HG03280 (cell line): ENCODE measurements at regions not wholly inside any gene's neighbourhood (a gene's known extent, or its start where the extent isn't known, plus 50 kb on each side); places are given as distances from the start of the nearest gene placed in this dataset.

ENCODE experiments used
- ATAC-seq: cut with Tn5 transposase; IDR thresholded peaks from one replicate; pipeline ENCODE4 v1.9.1; 2021; ENCODE audit warnings: mild to moderate bottlenecking, moderate library complexity; ENCODE audit not compliant: unreplicated experiment

DNA sequence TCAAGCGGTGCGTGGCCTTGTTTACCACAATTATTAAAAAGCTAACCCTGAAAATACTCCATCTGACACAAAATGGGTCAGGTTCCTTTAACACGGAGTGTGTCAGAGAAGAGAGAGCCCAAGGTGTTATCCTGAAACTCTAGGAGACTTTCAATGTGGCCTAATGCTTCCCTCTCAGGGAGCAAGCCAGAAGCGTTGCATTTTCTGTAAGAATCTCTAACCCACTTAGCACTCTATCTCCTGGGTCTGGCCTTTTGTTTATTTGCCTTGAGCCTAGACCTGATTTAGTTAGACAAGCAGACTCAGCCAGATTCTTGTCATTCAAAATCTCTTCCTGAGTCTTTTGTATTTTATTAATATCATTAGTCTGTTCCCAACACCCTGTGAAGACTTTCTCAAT lies 184.0 kb upstream of the SYT1 start:
- no peak for ATAC-seq

DNA sequence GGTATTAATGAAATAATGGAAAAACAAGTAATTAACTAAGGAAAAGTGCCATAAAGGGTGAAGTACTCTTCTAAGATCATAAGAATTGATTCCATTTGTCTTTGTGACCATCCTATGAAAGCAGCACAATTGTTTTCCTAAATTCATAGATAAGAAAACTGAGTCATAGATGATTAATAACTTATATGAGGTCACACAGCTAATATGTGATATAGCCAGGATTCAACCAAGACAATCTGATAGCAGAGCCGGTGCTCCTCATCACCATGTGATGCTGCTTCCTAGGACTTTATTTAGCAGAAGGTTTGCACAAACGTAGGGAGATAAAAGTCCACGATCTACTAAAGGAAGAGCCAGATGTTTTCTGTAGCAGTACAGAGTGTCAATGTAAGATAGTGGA lies 181.5 kb upstream of the SYT1 start:
- no peak for ATAC-seq

DNA sequence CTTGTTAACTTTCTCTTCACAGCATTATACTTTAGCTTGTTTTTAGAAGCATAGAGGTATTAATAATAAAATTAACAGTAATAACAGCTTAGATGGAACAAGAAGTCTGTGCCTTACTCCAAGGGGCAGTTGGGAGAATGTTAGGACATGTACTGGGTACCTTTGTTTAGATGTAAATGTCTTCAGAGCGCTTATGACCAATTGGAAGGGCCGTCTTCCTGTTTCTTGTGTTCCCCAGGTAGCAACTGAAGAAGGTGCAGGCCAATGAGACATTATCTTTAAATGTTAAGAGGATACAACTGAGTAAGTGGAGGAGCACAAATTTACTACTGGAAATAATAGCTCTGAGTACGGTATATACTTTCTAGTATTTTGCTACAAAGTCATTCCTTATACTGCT lies 180.9 kb upstream of the SYT1 start:
- ATAC-seq, result no peak

DNA sequence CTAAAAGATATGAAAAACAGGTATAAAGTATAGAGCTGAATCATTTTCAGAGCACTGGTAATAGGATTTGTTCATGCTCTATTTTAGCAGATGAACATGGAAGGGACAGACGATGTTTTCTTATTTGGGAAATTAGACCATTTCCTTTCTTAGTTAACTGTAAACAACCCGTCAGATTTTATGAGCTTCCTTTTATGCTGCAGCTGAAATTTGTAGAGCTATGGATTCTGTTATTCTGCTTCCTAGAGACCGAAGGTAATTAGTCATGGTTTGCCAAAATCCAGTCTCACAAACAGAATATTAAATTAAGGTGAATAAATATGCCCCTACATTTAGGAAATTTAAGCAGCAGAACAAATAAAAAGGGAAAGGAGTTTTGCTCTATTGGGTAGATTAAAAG lies 180.2 kb upstream of the SYT1 start:
- no peak for ATAC-seq

DNA sequence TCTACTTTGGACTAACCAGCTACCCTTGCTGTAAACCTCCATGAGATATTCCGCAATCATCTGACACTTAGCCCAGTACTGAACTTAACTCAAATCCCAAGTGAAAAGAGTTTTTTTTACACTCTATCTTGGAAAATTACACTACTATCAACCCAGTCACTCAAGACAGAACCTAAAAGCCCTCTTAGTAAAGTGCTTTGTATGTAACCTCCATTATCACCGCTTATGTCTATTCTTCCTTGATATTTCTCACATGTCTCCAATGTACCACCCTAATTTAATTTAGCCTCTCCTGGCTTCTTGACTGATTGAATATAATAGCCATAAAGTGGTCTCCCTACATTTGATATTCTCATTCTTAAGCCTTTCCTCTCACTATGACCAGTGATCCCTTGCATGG lies 168.8 kb upstream of the SYT1 start:
- ATAC-seq, result no peak

DNA sequence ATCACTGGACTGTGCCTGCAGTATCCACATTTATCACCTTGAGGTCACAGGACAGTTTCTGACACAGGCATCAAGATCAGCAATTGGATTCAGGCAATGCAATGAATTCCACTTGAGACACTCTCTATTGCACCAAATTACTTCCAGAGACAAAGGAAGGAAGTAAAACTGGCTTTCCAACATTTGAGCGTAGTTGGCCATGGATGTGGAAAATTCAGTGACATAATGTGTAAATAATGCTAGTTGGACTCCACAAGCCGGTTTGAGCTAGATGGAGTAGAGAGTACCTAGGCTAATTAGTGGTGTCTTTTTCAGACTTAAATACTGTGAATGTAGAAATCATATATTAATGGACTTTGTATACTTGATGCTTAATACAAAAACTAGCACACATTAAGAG lies 168.3 kb upstream of the SYT1 start:
- ATAC-seq, result no peak

DNA sequence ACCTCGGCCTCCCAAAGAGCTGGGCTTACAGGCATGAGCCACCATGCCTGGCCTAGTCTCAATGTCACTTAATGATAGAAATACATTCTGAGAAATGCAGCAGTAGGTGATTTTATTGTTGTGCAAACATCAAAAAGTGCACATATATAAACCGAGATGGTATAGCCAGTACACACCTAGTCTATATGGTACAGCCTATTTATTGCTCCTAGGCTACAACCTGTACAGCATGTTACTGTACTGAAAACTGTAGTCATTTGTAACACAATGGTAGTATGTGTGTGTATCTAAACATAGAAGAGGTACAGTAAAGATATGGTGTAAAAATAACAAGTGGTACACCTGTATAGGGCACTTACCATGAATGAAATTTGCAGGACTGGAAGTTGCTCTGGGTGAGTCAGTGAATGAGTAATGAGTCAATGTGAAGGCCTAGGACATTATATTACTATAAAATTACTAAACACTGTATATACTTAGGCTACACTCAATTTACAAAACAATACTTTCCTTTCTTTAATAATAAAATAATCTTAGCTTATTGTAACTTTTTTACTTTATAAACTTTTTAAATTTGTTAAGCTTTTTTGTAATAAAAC lies 166.7 kb upstream of the SYT1 start:
- no peak for ATAC-seq

DNA sequence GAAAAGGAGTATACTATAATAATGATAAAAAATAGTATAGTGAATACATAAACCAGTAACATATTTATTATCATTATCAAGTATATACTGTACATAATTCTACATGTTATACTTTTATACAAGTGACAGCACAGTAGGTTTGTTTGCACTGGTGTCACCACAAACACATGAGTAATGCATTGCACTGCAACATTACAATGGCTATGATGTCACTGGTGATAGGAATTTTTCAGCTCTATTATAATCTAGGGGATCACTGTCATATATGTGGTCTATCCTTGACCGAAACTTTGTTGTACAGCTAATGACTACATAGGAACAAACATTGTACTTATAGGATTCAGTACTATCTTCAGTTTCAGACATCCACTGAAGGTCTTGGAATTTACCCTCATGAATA lies 165.8 kb upstream of the SYT1 start:
- no peak for ATAC-seq

DNA sequence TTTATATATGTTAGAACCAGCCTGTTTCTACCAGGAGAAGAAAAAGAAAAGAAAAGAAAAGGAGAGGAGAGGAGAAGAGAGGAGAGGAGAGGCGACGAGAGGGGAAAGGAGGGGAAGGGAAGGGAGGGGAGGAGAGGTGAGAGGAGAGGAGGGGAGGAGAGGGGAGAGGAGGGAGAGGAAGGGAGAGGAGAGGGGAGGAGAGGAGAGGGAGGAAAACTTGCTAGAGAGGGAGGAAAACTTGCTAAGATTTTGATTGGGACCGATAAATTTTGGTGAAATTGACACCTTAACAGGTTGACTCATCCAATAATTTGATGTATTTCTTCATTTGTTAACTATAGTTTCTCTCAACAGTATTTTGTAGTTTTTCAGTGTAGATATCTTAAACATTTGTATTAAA lies 164.0 kb upstream of the SYT1 start:
- ATAC-seq, result no peak

DNA sequence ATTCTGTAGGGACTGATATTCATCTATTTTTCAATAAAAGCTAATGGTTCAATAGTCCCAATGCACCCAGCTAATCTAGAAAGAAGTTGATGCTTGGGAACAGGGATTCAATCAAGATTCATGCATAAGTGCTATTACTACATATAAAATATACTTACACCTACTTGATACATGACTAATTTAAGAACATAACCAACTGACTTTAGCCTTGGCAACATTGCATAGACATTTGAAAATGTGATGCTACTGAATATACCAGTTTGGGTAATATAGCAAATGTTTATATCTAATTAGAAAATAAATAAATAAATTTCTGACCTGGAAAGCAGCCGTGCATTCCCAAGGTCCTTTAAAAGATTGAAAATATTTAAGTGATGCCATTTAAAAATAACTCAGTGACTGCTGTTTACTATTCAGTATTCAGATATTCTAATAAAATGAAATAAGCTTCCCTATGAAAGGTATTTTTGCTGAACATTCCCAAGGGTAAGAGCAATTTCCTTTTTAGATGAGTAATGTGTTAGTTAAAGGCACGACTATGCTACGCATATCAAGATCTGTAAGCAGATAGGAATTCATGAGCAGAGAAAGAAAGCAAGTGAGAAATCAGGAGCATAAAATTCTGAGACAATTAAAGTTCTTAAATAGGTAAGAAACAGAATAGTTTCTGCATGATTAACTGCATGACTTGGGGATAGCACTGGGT lies 160.6 kb upstream of the SYT1 start:
- no peak for ATAC-seq

DNA sequence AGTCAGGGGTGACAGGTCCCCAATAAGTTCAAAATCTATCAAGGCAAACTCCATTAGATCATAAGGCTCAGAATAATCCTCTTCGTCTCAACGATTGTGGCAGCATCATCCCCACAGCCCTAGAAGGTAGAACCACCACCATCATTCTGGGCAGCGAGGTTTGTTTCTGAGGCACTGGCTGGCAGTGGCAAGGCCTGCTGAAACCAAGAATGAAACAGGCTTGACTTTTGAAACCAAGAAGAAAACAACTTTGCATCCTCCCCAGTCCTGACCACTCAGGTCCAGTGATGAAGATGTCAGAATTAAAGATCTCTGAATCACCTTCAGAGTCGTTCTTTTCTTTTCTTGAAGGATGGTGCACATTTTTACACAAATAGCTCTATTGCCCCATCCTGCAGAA lies 152.6 kb upstream of the SYT1 start:
- no peak for ATAC-seq

DNA sequence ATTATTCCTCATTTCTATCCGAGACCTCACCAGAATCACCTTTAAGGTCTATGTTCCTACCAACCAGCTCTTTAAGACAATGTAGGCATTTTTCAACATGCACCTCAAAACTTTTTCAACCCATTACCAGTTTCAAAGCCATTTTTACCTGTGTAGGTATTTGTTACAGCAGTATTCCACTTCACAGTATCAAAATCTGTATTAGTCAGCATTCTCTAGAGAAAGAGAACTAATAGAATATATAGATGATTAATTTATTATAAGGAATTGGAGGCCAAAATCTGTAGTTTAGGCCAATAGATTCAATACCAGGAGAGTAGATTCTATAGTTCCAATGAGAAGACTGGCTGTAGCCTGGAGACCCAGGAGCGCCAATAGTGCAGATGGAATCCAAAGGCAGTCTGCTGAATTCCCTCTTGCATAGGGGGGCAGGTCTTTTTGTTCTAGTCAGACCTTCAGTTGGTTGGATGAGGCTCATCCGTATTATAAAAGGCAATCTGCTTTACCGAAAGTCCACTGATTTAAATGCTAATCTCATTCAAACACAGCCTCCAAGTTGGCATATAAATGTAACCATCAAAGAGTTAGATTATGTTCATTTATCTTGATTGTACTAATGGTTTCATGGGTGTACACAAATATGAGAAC lies 151.6 kb upstream of the SYT1 start:
- ATAC-seq, result no peak

DNA sequence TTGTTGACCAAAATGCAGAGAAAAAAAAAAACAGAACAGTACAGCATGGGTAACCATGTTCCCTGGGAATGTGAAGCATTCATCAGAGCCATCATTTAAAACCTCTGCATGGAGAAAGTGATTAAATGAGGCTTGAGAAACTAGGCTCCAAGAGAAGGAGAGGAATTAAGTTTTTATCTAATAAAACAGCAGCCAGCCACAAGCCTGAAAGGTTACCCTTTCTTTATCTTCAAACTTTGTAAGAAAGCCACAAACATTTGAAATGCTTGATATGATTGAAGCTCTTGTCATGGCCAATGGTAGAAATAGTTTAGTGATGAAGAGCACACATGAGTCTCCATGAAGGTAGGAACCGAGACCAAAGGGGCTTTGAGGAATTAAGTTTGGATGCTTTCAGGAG lies 144.9 kb upstream of the SYT1 start:
- ATAC-seq, result no peak

DNA sequence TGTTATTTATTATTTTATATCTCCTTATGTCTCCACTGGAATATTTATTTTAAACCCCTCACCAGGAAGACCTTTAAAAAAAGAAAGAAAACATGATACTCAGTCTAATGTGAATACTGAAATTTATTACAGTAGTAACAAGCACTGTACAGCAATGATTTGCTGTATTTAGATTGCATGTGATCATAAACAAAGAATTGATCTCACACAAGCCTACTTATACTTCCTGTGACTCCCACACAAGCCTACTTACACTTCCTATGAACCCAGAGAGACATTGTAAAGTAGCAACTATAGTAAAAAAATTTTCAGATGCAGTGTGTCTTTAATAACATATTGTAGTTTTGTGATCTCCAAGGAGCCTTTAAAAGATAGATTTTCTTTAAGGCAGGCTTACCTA lies 142.7 kb upstream of the SYT1 start:
- ATAC-seq, result no peak

DNA sequence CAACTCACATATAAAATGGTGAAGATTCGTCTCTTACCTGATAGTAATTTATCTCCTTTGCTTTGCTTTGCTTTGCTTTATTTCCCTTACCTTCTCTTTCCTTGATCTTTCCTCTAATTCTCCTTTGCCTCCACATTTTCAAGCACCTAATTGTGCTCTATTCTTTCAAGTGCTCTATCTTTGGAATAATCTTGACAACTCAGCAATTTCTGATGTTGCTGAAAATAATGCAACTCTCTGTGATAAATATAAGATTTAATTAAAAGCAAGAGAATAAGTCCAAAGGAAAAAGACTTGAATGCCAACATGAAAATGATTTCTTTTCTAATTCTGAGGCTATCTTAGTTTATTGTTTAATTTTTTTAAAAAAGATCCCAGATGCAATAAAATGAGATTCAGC lies 139.5 kb upstream of the SYT1 start:
- ATAC-seq, result no peak

DNA sequence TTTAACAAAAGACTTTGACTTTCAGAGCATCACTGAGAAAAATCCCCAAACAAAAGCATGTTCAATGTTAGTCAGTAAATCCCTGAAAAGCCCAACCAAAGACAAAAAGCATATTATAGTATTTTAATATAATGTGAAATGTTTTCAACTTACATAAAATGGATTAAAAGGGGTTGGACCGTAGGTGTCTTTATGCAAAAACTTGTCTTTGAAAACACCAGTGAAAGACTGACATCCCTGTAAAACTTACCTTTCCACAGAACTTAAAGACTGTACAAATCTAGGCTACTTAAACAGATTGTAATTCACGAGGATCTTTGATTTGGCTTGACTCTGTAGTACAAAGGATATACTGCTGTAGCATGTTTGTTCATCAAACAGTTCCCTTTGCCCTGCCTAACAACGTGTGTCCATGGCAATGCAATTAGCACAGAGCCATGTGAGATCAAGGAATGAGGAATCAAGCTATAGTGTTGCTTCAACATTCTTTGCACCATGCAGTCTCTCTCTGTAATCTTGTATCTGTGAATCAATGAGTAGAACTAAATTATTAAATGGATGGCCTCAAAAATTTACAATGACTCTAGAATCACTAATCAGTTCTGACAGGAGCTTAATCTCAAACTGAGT lies 138.5 kb upstream of the SYT1 start:
- no peak for ATAC-seq

DNA sequence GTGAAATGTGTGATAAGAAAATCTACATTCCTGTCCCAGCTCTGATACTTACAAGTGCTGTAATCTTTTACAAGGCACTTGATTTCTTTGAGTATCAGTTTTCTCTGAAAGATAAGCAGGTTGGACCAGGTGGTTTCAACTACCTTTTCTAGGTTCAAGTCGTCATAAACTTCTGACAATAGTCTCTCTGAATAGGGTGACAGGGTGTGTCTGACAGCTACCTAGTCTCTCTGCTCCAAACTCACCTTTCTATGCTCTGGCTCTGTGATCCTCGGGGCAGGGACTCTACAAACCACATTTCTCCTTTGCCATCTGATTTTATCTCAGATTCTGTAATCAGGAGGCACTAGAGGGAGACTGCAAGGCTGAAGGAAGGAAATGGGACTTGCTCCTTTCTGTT lies 137.7 kb upstream of the SYT1 start:
- no peak for ATAC-seq

DNA sequence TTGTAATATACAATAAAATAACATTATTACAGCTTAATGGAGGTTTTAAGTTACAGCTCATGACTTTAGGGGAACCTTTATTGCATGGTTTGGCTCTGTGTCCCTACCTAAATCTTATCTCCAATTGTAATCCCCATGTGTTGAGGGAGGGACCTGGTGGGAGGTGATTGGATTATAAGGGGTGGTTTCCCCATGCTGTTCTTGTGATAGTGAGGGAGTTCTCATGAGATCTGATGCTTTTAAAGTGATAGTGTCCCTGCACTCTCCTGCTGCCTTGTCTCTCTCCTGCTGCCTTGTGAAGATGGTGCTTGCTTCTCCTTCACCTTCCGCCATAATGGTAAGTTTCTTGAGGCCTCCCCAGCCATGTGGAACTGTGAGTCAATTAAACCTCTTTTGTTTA lies 132.1 kb upstream of the SYT1 start:
- ATAC-seq, result no peak

DNA sequence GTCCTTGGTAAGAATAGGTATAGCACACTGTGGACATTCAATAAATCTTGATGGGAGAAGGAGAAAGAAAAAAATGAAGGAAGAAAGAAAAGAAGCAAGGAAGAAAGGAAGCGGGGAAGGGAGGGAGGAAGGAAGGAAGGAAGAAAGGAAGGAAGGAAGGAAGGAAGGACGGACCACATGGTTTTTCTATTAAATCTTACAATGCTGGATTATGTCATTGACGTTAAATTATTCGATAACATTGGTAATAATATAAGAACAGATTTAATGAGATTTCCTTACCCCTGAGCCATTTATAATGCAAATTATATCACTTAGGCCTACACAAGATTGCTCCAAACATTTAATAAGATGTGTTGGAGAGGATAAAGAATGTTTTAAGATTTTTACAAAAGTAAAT lies 124.9 kb upstream of the SYT1 start:
- ATAC-seq, result no peak

DNA sequence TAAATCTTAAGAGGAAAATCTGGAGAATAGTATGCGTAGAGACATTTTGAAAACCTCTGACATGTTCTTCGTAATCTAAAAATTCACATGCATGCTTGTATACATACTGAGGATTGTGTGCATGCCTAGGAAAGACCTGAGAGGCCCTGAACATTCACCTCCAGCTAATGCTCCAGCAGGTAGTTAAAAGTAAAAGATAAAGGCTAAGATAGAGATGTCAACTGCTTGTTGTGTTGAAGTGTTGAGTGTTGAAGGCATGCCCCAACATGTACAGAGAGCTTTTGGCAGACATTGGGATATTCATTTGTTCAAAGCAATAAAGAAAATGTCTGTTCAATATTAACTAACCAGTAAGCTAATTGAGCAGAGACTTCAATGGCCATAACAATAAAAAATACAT lies 118.6 kb upstream of the SYT1 start:
- ATAC-seq, result no peak

DNA sequence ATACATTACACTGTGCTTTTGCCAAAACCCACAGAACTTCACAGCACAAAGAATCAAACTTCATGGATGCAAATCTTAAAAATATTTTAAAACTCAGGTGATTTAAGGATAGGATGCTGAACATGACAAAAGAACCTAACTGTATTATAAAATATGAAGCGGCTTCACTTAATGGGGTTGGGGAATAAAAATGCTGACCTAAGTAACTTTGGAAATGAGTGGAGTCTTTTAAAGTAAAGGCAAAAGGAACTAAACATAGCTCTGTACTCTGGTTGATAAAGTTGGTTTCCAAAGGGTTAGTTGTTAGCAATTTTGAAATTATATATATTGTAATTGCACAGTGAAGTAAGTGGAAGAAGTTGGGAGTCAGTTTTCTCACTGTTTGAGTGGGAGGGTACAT lies 111.5 kb upstream of the SYT1 start:
- ATAC-seq, result no peak

DNA sequence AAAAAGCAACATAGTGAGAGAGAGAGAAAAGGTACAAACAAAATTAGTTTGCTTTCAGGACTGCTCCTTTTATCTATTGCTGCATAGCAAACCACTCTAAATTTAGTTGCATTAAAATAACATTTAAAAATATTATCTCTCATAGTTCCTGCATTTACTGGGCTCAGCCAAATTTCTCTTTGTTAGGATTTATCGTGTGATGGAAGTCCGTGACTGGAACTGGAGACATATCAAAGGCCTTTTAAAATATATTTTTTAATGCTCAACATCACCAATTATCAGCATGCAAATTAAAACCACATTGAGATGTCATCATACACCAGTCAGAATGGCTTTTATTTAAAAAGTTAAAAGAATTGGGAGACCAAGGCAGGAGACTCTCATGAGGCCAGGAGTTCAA lies 107.6 kb upstream of the SYT1 start:
- no peak for ATAC-seq
